A549 (cell line): ENCODE measurements at regions not wholly inside any gene's neighbourhood (a gene's known extent, or its start where the extent isn't known, plus 50 kb on each side); places are given as distances from the start of the nearest gene placed in this dataset.

Experiments
- ATAC-seq, 2 experiments: fragments of 200-7000 bp in 1 of 2; fragments of >200 bp in 1 of 2; cut with Nextera tagmentation in 1 of 2; cut with Tn5 transposase in 1 of 2; 3 replicates each; pipeline versions ENCODE4 v1.8.0 to v1.9.1; 2018 to 2020; ENCODE audit warnings: mild to moderate bottlenecking in 1 of 2, moderate library complexity in 1 of 2
- CTCF ChIA-PET: fragments of 300-600 bp; sonication (Branson Sonifier 250); formaldehyde crosslinking; extraction: SDS; loops from one replicate; lab custom pipeline; 2021; ENCODE audit warnings: antibody characterized with exemption, inconsistent platforms; lab: Yijun Ruan, JAX
- POLR2A ChIA-PET: fragments of 350-600 bp; formaldehyde crosslinking; extraction: SDS; loops from one replicate; lab custom pipeline; 2021; ENCODE audit warnings: antibody characterized with exemption, inconsistent platforms; lab: Yijun Ruan, JAX
- DNase-seq, 2 experiments: peaks; one replicate each; pipeline versions ENCODE4 v3.0.0 to v3.0.0-alpha.2; 2011 to 2016; ENCODE audit warnings: low read depth in 1 of 2, low spot score in 1 of 2
- FAIRE-seq: peaks from 2 replicates; lab custom pipeline; 2011; peaks lifted over from hg19 to GRCh38; lab: Jason Lieb, UNC
- H3K27ac ChIP-seq, 2 experiments: fragments of >200 bp; sonication (Bioruptor Twin); formaldehyde crosslinking; 3 replicates each; pipeline ENCODE4 v1.5.1; 2016 to 2017
- H3K4me1 ChIP-seq: fragments of >200 bp; sonication (Bioruptor Twin); formaldehyde crosslinking; 3 replicates; pipeline ENCODE4 v1.6.1; 2016
- H3K4me2 ChIP-seq: fragments of >200 bp; sonication (Bioruptor Twin); formaldehyde crosslinking; 3 replicates; pipeline ENCODE4 v1.6.1; 2016
- H3K4me3 ChIP-seq: fragments of >200 bp; sonication (Bioruptor Twin); formaldehyde crosslinking; 3 replicates; pipeline ENCODE4 v1.5.1; 2016
- H3K9me3 ChIP-seq: fragments of >200 bp; sonication (Bioruptor Twin); formaldehyde crosslinking; 3 replicates; pipeline ENCODE4 v1.6.1; 2016
- ATOH8 ChIP-seq: fragments of 250-450 bp; sonication (Bioruptor Pico); IDR thresholded peaks from 2 replicates; pipeline ENCODE4 v1.5.0; 2020; ENCODE audit warnings: low read depth, mild to moderate bottlenecking, moderate library complexity
- E2F6 ChIP-seq: IDR thresholded peaks from 2 replicates; pipeline ENCODE4 v1.6.1; 2012; ENCODE audit warnings: low read depth, borderline replicate concordance
- ESRRA ChIP-seq: fragments of 150-350 bp; IDR thresholded peaks from 2 replicates; pipeline ENCODE4 v1.6.1; 2014; ENCODE audit warnings: mild to moderate bottlenecking, low read length, borderline replicate concordance
- HEYL ChIP-seq: fragments of 250-450 bp; sonication (Bioruptor Pico); IDR thresholded peaks from 2 replicates; pipeline ENCODE4 v1.8.0; 2021; ENCODE audit warnings: mild to moderate bottlenecking, moderate library complexity
- HMGXB4 ChIP-seq: fragments of 250-450 bp; sonication (Bioruptor Pico); IDR thresholded peaks from 2 replicates; pipeline ENCODE4 v1.5.0; 2021; ENCODE audit warnings: mild to moderate bottlenecking, moderate library complexity, borderline replicate concordance
- HOXB5 ChIP-seq: fragments of 250-450 bp; sonication (Bioruptor Pico); IDR thresholded peaks from 2 replicates; pipeline ENCODE4 v1.5.0; 2020; ENCODE audit warnings: mild to moderate bottlenecking, moderate library complexity
- MAFK ChIP-seq: fragments of 450-650 bp; IDR thresholded peaks from 2 replicates; pipeline ENCODE4 v1.6.1; 2014; ENCODE audit not compliant: partially characterized antibody
- MAZ ChIP-seq: fragments of 150-350 bp; IDR thresholded peaks from 2 replicates; pipeline ENCODE4 v1.6.1; 2014; ENCODE audit warnings: antibody characterized with exemption, low read depth, low read length, borderline replicate concordance
- NR3C1 ChIP-seq: fragments of >200 bp; sonication (Bioruptor Twin); formaldehyde crosslinking; IDR thresholded peaks from 3 replicates; pipeline ENCODE4 v1.6.1; 2017
- PHF8 ChIP-seq: fragments of 200-600 bp; sonication (generic); IDR thresholded peaks from 2 replicates; pipeline ENCODE4 v1.6.1; 2016; ENCODE audit warnings: low read depth, mild to moderate bottlenecking, antibody characterized with exemption, moderate library complexity, borderline replicate concordance
- RARB ChIP-seq: fragments of 250-450 bp; sonication (Bioruptor Pico); IDR thresholded peaks from 2 replicates; pipeline ENCODE4 v1.8.0; 2021; ENCODE audit warnings: mild to moderate bottlenecking, moderate library complexity
- RCOR1 ChIP-seq: fragments of 150-350 bp; IDR thresholded peaks from 2 replicates; pipeline ENCODE4 v1.6.1; 2014; ENCODE audit warnings: antibody characterized with exemption, low read length, low read depth
- RNF2 ChIP-seq: fragments of 200-600 bp; sonication (generic); IDR thresholded peaks from 2 replicates; pipeline ENCODE4 v1.6.1; 2016; ENCODE audit warnings: low read depth, mild to moderate bottlenecking, antibody characterized with exemption, moderate library complexity, borderline replicate concordance
- SMC3 ChIP-seq: fragments of >200 bp; sonication (Bioruptor Twin); formaldehyde crosslinking; IDR thresholded peaks from 3 replicates; pipeline ENCODE4 v1.6.1; 2018; ENCODE audit warnings: inconsistent platforms
- SREBF2 ChIP-seq: fragments of 450-650 bp; IDR thresholded peaks from 2 replicates; pipeline ENCODE4 v1.6.1; 2014; ENCODE audit warnings: mild to moderate bottlenecking, moderate library complexity
- WGBS: methylation state at CpG from one replicate; pipeline ENCODE4 v1.1.6; 2017; ENCODE audit errors: missing lambda C conversion rate; 5-methylcytosine and 5-hydroxymethylcytosine counted together

GRCh38 chr5:105195765-105196164 lies 1633.2 kb upstream of the NUDT12 start:
- Histone ChIP-seq H3K27ac (no peak overlapping the region), H3K4me1 (no peaks in the 10 kb centered on the region), H3K9me3 (no peaks in the 10 kb centered on the region; the same call in 2 of the 3 replicates), H3K4me3 (no peak overlapping the region), H3K4me2 (no peak overlapping the region)
- POLR2A ChIA-PET, result no interaction called here
- TF ChIP-seq MAFK, result peak; percentile 44
- TF ChIP-seq ATOH8, result no peak
- no peak for FAIRE-seq
- ATAC-seq, result no peak
- CTCF ChIA-PET, result no interaction called here
- no peak for DNase-seq

- no peak overlapping the region for H3K4me2 ChIP-seq
- CTCF ChIA-PET, result no interaction called here
- no peak for DNase-seq
- H3K9me3 ChIP-seq, result no peaks in the 10 kb centered on the region
- no peak for TF ChIP-seq RCOR1
- TF ChIP-seq PHF8, result no peak
- TF ChIP-seq ESRRA, result no peak
- TF ChIP-seq SMC3, result no peak
- TF ChIP-seq HEYL, result no peak
- TF ChIP-seq MAFK, result peak; percentile 15
- TF ChIP-seq RARB (CRISPR knock-in tag), result no peak
- TF ChIP-seq, all 56 proteins: peak for 1
- WGBS, result 49% methylated on average over 2 of the region's 2 CpGs
- no peaks in the 10 kb centered on the region for H3K4me1 ChIP-seq
- ATAC-seq (no peak), FAIRE-seq (no peak)
- POLR2A ChIA-PET, result no interaction called here
- no peak overlapping the region for H3K27ac ChIP-seq
- no peak overlapping the region for H3K4me3 ChIP-seq
Observed at GRCh38 chr5:105172918-105173317, 1610.3 kb upstream of the NUDT12 start.

GRCh38 chr5:105168806-105169205 lies 1606.2 kb upstream of the NUDT12 start:
- no peak overlapping the region for H3K4me2 ChIP-seq
- WGBS, result 41% methylated on average over 1 of the region's 1 CpG
- DNase-seq, result no peak
- ATAC-seq, result no peak
- H3K9me3 ChIP-seq, result no peaks in the 10 kb centered on the region
- no peak overlapping the region for H3K27ac ChIP-seq
- POLR2A ChIA-PET, result no interaction called here
- no peak for TF ChIP-seq E2F6
- CTCF ChIA-PET, result no interaction called here
- H3K4me1 ChIP-seq, result no peaks in the 10 kb centered on the region
- FAIRE-seq, result no peak
- H3K4me3 ChIP-seq, result no peak overlapping the region

- CTCF ChIA-PET, result no interaction called here
- no peak for TF ChIP-seq MAZ
- no peak for TF ChIP-seq HOXB5 (CRISPR knock-in tag)
- TF ChIP-seq NR3C1, result no peak
- TF ChIP-seq ATOH8, result no peak
- no peak for TF ChIP-seq HMGXB4 (CRISPR knock-in tag)
- TF ChIP-seq RNF2, result no peak
- TF ChIP-seq SMC3, result no peak
- TF ChIP-seq SREBF2, result no peak
- no peak for DNase-seq
Observed at GRCh38 chr5:105167092-105167491, 1604.5 kb upstream of the NUDT12 start.

More at GRCh38 chr5:105167092-105167491, 1604.5 kb upstream of the NUDT12 start:
- no peak for FAIRE-seq
- ATAC-seq, result no peak
- POLR2A ChIA-PET, result no interaction called here
- H3K4me2 ChIP-seq, result no peak overlapping the region
- H3K27ac ChIP-seq, result no peak overlapping the region
- no peak overlapping the region for H3K4me3 ChIP-seq
- 82% methylated on average over 3 of the region's 3 CpGs for WGBS
- no peaks in the 10 kb centered on the region for H3K4me1 ChIP-seq
- no peaks in the 10 kb centered on the region for H3K9me3 ChIP-seq
